ENCODE measurements at regions not wholly inside any gene's neighbourhood (a gene's known extent, or its start where the extent isn't known, plus 50 kb on each side); places are given as distances from the start of the nearest gene placed in this dataset.
"Not testable (repeated sequence)": the region's sequence is repeated elsewhere in the genome, so short reads cannot be mapped to it uniquely, and the experiment has no call there.

- Histone ChIP-seq H3K4me1 (no peaks in the 10 kb centered on the region), H3K9me3 (peaks cover 0 to 31% (median 0%) of the 10 kb centered on the region in 4 donors), H3K27ac (no peak overlapping the region), H3K4me3 (no peak overlapping the region), H3K36me3 (no peaks in the 10 kb centered on the region), H3K27me3 (no peaks in the 10 kb centered on the region)
- 77 to 85% methylated on average over 18 of the region's 18 CpGs for WGBS, 2 donors
- TF ChIP-seq EP300 (IDR thresholded peaks at IDR 0.05) (no peak), POLR2A (IDR thresholded peaks at IDR 0.05) (no peak)
- TF ChIP-seq, protein P1, sequence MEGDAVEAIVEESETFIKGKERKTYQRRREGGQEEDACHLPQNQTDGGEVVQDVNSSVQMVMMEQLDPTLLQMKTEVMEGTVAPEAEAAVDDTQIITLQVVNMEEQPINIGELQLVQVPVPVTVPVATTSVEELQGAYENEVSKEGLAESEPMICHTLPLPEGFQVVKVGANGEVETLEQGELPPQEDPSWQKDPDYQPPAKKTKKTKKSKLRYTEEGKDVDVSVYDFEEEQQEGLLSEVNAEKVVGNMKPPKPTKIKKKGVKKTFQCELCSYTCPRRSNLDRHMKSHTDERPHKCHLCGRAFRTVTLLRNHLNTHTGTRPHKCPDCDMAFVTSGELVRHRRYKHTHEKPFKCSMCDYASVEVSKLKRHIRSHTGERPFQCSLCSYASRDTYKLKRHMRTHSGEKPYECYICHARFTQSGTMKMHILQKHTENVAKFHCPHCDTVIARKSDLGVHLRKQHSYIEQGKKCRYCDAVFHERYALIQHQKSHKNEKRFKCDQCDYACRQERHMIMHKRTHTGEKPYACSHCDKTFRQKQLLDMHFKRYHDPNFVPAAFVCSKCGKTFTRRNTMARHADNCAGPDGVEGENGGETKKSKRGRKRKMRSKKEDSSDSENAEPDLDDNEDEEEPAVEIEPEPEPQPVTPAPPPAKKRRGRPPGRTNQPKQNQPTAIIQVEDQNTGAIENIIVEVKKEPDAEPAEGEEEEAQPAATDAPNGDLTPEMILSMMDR (IDR thresholded peaks at IDR 0.05), result no peak
- no peak for DNase-seq (ENCODE audit: low spot score in 2 of 2)
These were observed 346.3 kb upstream of the DEFB115 start for GRCh38 chr20:30910937-30911725.

DNA sequence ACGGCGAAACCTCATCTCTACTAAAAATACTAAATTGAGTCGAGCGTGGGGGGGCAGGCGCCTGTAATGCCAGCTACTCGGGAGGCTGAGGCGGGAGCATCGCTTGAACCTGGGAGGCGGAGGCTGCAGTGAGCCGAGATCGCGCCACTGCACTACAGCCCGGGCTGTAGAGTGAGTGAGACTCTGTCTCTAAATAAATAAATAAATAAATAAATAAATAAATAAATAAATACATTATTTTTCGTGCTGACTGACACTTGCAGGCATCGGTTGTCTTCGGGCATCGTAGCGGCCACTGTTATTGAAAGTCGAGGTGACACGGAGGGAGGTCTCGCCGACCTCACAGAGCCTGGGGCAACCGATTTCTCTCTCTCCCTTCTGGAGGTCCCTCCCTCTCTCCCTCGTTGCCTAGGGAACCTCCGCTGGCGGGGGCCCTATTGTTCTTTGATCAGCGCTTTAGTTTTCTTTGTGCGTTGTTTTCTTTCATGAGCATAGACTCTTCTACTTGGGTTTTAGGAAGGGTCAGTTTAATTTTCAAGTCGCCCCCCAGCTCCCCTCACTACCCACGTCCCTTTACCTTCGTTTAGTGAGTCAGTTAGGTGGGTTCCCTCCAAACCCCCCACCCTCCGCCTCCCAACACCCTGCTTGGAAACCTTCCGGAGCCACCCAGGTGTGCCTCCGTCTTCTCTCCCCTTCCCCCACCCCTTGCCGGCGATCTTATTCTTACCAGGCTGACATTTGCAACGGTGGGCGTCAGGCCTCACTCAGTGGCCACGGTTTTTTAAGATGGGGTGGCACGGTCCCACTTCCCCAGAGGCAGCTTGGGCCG lies 345.4 kb upstream of the DEFB115 start:
- peaks cover 0 to 28% (median 0%) of the 10 kb centered on the region in 4 donors for H3K9me3 ChIP-seq
- 16 to 65% methylated on average over 41 of the region's 41 CpGs for WGBS, 2 donors
- not testable (repeated sequence) for DNase-seq (ENCODE audit: low spot score in 2 of 2); H3K27ac ChIP-seq; H3K36me3 ChIP-seq; H3K4me1 ChIP-seq; H3K27me3 ChIP-seq
- peak overlapping the region in 1 of 4 donors; percentile 12 for H3K4me3 ChIP-seq

DNA sequence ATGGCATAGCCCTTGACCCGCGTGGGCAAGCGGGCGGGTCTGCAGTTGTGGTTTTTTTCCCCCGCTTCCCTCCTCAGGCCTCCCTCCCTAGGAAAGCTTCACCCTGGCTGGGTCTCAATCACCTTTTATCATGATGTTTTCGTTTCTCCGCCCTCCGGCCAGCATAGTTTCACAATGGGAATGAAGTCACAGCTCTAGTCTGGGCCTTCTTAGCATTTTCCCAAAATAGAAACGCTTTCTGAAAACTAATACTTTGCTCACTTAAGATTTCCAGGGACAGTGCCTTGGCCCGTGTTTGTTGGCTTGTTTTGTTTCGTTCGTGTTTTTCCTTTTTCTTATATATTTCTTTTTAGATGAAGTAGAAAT lies 344.8 kb upstream of the DEFB115 start:
- peak overlapping the region in 1 of 4 donors; percentile 12 for H3K4me3 ChIP-seq
- WGBS, 2 donors, result 5 to 50% methylated on average over 12 of the region's 12 CpGs
- not testable (repeated sequence) for H3K27ac ChIP-seq

DNA sequence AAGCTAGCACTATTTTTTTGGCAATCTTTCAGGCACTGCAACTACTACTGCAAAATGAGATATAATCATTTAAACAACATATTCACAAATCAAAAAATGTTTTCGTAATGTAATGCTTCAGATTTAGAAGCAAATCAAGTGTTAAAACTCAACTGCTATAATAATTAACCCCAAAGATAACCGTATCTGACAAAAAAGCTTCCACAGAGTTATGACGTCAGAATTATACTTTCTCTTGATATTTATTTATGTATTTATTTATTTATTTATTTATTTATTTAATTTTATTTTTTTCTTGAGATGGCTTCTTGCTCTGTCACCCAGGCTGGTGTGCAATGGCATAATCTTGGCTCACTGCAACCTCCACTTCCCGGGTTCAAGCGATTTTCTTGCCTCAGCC lies 341.1 kb upstream of the DEFB115 start:
- H3K27ac ChIP-seq; H3K4me1 ChIP-seq; H3K4me3 ChIP-seq; H3K27me3 ChIP-seq; H3K36me3 ChIP-seq; DNase-seq (ENCODE audit: low spot score in 2 of 2): not testable (repeated sequence)
- H3K9me3 ChIP-seq, result peaks cover 0 to 29% (median 0%) of the 10 kb centered on the region in 4 donors
- 89 to 91% methylated on average over 5 of the region's 5 CpGs for WGBS, 2 donors

More for the DNA sequence above, 344.8 kb upstream of the DEFB115 start:
- H3K27me3 ChIP-seq; H3K36me3 ChIP-seq; H3K4me1 ChIP-seq; DNase-seq (ENCODE audit: low spot score in 2 of 2): not testable (repeated sequence)
- H3K9me3 ChIP-seq, result peaks cover 0 to 24% (median 0%) of the 10 kb centered on the region in 4 donors

GRCh38 chr20:30919514-30920188 lies 337.8 kb upstream of the DEFB115 start:
- WGBS, 2 donors, result 85 to 93% methylated on average over 29 to 31 of the region's 31 CpGs
- Histone ChIP-seq H3K36me3 (no peaks in the 10 kb centered on the region), H3K4me3 (no peak overlapping the region), H3K9me3 (peaks cover 0 to 40% (median 0%) of the 10 kb centered on the region in 4 donors), H3K4me1 (no peaks in the 10 kb centered on the region), H3K27ac (no peak overlapping the region), H3K27me3 (no peaks in the 10 kb centered on the region)
- DNase-seq (ENCODE audit: low spot score in 2 of 2), result no peak
- TF ChIP-seq, protein P1 (IDR thresholded peaks at IDR 0.05), result no peak
- TF ChIP-seq POLR2A (IDR thresholded peaks at IDR 0.05) (no peak), EP300 (IDR thresholded peaks at IDR 0.05) (no peak)

GRCh38 chr20:30921286-30922071 lies 336.0 kb upstream of the DEFB115 start:
- Histone ChIP-seq H3K4me3 (no peak overlapping the region), H3K4me1 (no peaks in the 10 kb centered on the region), H3K9me3 (peaks cover 0 to 51% (median 4%) of the 10 kb centered on the region in 4 donors), H3K27me3 (no peaks in the 10 kb centered on the region), H3K27ac (no peak overlapping the region), H3K36me3 (no peaks in the 10 kb centered on the region)
- WGBS, 2 donors, result 87 to 91% methylated on average over 30 to 57 of the region's 57 CpGs
- no peak for DNase-seq (ENCODE audit: low spot score in 2 of 2)
- TF ChIP-seq, protein P1 (IDR thresholded peaks at IDR 0.05), result no peak
- TF ChIP-seq EP300 (IDR thresholded peaks at IDR 0.05) (no peak), POLR2A (IDR thresholded peaks at IDR 0.05) (no peak)

Measured in tibial nerve (tissue), 4 donors.